Breast epithelium (tissue), 3 donors: ENCODE measurements at regions not wholly inside any gene's neighbourhood (a gene's known extent, or its start where the extent isn't known, plus 50 kb on each side); places are given as distances from the start of the nearest gene placed in this dataset.

Experiments used
- CTCF ChIP-seq, 3 donors: fragments of 450-650 bp; IDR thresholded peaks; one replicate each; pipeline ENCODE4 v1.5.1; 2016 to 2017; ENCODE audit warnings: antibody characterized with exemption in 3 of 3, mild to moderate bottlenecking in 3 of 3, moderate library complexity in 3 of 3
- POLR2A ChIP-seq: fragments of 450-650 bp; IDR thresholded peaks from one replicate; pipeline ENCODE4 v1.6.1; 2016; ENCODE audit warnings: antibody characterized with exemption, mild to moderate bottlenecking, moderate library complexity
- POLR2AphosphoS5 ChIP-seq, 3 donors: sonication (generic); formaldehyde crosslinking; IDR thresholded peaks; one replicate each; pipeline ENCODE4 v1.6.1; 2017; ENCODE audit warnings: antibody characterized with exemption in 3 of 3

- TF ChIP-seq POLR2A (no peak), CTCF (IDR thresholded peaks at IDR 0.05) (no peak), POLR2AphosphoS5 (IDR thresholded peaks at IDR 0.05) (no peak)
Observed at GRCh38 chr3:106589311-106589942, 720.6 kb upstream of the CBLB start.
